ENCODE measurements at regions not wholly inside any gene's neighbourhood (a gene's known extent, or its start where the extent isn't known, plus 50 kb on each side); places are given as distances from the start of the nearest gene placed in this dataset.

- TF ChIP-seq MAX (IDR thresholded peaks at IDR 0.05), result no peak
- TF ChIP-seq CTCF (IDR thresholded peaks at IDR 0.05), result no peak
- no peak for TF ChIP-seq POLR2A (IDR thresholded peaks at IDR 0.05; ENCODE audit: low read length)
- TF ChIP-seq ZC3H11A (IDR thresholded peaks at IDR 0.05), result no peak
- TF ChIP-seq MYC (IDR thresholded peaks at IDR 0.05; ENCODE audit: borderline replicate concordance, low read length), result no peak
- TF ChIP-seq MAFK (IDR thresholded peaks at IDR 0.05; ENCODE audit: partially characterized antibody), result no peak
- TF ChIP-seq BCL3 (IDR thresholded peaks at IDR 0.05), result no peak
- no peak for TF ChIP-seq E2F6 (IDR thresholded peaks at IDR 0.05; ENCODE audit: borderline replicate concordance, low read depth)
- TF ChIP-seq JUN (IDR thresholded peaks at IDR 0.05), result no peak
- no peak for TF ChIP-seq REST (IDR thresholded peaks at IDR 0.05)
- no peak for TF ChIP-seq KDM1A (IDR thresholded peaks at IDR 0.05; ENCODE audit: low read depth)
Measured at GRCh38 chr12:65557438-65558181, 266.7 kb upstream of the HMGA2 start.

Measured in A549 (cell line).